ENCODE measurements at regions not wholly inside any gene's neighbourhood (a gene's known extent, or its start where the extent isn't known, plus 50 kb on each side); places are given as distances from the start of the nearest gene placed in this dataset.

- H3K4me1 Mint-ChIP-seq (ENCODE audit: low read depth) = no peaks in the 10 kb centered on the region
- H3K36me3 Mint-ChIP-seq (ENCODE audit: low read depth) = no peaks in the 10 kb centered on the region
- H3K4me3 Mint-ChIP-seq = no peak overlapping the region
Measured at GRCh38 chr6:23989885-23990533, 136.0 kb upstream of the NRSN1 start.

GRCh38 chr6:23994013-23994412, 132.0 kb upstream of the NRSN1 start:
- Mint-ChIP-seq H3K4me3 (no peak overlapping the region), H3K9me3 (no peaks in the 10 kb centered on the region), H3K36me3 (ENCODE audit: low read depth) (no peaks in the 10 kb centered on the region), H3K4me1 (ENCODE audit: low read depth) (no peaks in the 10 kb centered on the region), H3K27me3 (ENCODE audit: low read depth) (no peaks in the 10 kb centered on the region), H3K27ac (no peak overlapping the region)

More at GRCh38 chr6:23989885-23990533, 136.0 kb upstream of the NRSN1 start:
- H3K27ac Mint-ChIP-seq = no peak overlapping the region
- no peaks in the 10 kb centered on the region for H3K9me3 Mint-ChIP-seq
- H3K27me3 Mint-ChIP-seq (ENCODE audit: low read depth) = no peaks in the 10 kb centered on the region

- no peaks in the 10 kb centered on the region for H3K4me1 Mint-ChIP-seq (ENCODE audit: low read depth)
- no peaks in the 10 kb centered on the region for H3K27me3 Mint-ChIP-seq (ENCODE audit: low read depth)
- no peak overlapping the region for H3K27ac Mint-ChIP-seq
- H3K36me3 Mint-ChIP-seq (ENCODE audit: low read depth) = no peaks in the 10 kb centered on the region
- no peak overlapping the region for H3K4me3 Mint-ChIP-seq
- no peaks in the 10 kb centered on the region for H3K9me3 Mint-ChIP-seq
Measured at GRCh38 chr6:24004062-24004461, 122.0 kb upstream of the NRSN1 start.

- Mint-ChIP-seq H3K4me1 (ENCODE audit: low read depth) (no peaks in the 10 kb centered on the region), H3K4me3 (no peak overlapping the region), H3K27ac (no peak overlapping the region), H3K27me3 (ENCODE audit: low read depth) (no peaks in the 10 kb centered on the region), H3K36me3 (ENCODE audit: low read depth) (no peaks in the 10 kb centered on the region), H3K9me3 (no peaks in the 10 kb centered on the region)
Measured at GRCh38 chr6:24004659-24005058, 121.4 kb upstream of the NRSN1 start.

GRCh38 chr6:24006254-24006653, 119.8 kb upstream of the NRSN1 start:
- no peaks in the 10 kb centered on the region for H3K27me3 Mint-ChIP-seq (ENCODE audit: low read depth)
- no peaks in the 10 kb centered on the region for H3K36me3 Mint-ChIP-seq (ENCODE audit: low read depth)
- peaks cover 2% of the 10 kb centered on the region for H3K9me3 Mint-ChIP-seq
- H3K27ac Mint-ChIP-seq = no peak overlapping the region
- no peak overlapping the region for H3K4me3 Mint-ChIP-seq
- H3K4me1 Mint-ChIP-seq (ENCODE audit: low read depth) = no peaks in the 10 kb centered on the region

- H3K36me3 Mint-ChIP-seq (ENCODE audit: low read depth) = no peaks in the 10 kb centered on the region
- no peak overlapping the region for H3K27ac Mint-ChIP-seq
- no peak overlapping the region for H3K4me3 Mint-ChIP-seq
- H3K4me1 Mint-ChIP-seq (ENCODE audit: low read depth) = no peaks in the 10 kb centered on the region
- peaks cover 3% of the 10 kb centered on the region for H3K9me3 Mint-ChIP-seq
- H3K27me3 Mint-ChIP-seq (ENCODE audit: low read depth) = no peaks in the 10 kb centered on the region
Measured at GRCh38 chr6:24009319-24009718, 116.7 kb upstream of the NRSN1 start.

- no peaks in the 10 kb centered on the region for H3K4me1 Mint-ChIP-seq (ENCODE audit: low read depth)
- no peaks in the 10 kb centered on the region for H3K27me3 Mint-ChIP-seq (ENCODE audit: low read depth)
- H3K27ac Mint-ChIP-seq = no peak overlapping the region
- no peak overlapping the region for H3K4me3 Mint-ChIP-seq
- no peaks in the 10 kb centered on the region for H3K36me3 Mint-ChIP-seq (ENCODE audit: low read depth)
- H3K9me3 Mint-ChIP-seq = peaks cover 3% of the 10 kb centered on the region
Measured at GRCh38 chr6:24010133-24010532, 115.9 kb upstream of the NRSN1 start.

- H3K27me3 Mint-ChIP-seq (ENCODE audit: low read depth) = no peaks in the 10 kb centered on the region
- no peaks in the 10 kb centered on the region for H3K4me1 Mint-ChIP-seq (ENCODE audit: low read depth)
- H3K27ac Mint-ChIP-seq = no peak overlapping the region
- H3K36me3 Mint-ChIP-seq (ENCODE audit: low read depth) = no peaks in the 10 kb centered on the region
- H3K9me3 Mint-ChIP-seq = peaks cover 1% of the 10 kb centered on the region
- no peak overlapping the region for H3K4me3 Mint-ChIP-seq
Measured at GRCh38 chr6:24016286-24016685, 109.7 kb upstream of the NRSN1 start.

GRCh38 chr6:24016857-24017256, 109.2 kb upstream of the NRSN1 start:
- no peaks in the 10 kb centered on the region for H3K36me3 Mint-ChIP-seq (ENCODE audit: low read depth)
- H3K27me3 Mint-ChIP-seq (ENCODE audit: low read depth) = no peaks in the 10 kb centered on the region
- H3K4me1 Mint-ChIP-seq (ENCODE audit: low read depth) = no peaks in the 10 kb centered on the region
- H3K27ac Mint-ChIP-seq = no peak overlapping the region
- H3K4me3 Mint-ChIP-seq = no peak overlapping the region
- no peaks in the 10 kb centered on the region for H3K9me3 Mint-ChIP-seq

- H3K27ac Mint-ChIP-seq = no peak overlapping the region
- no peak overlapping the region for H3K4me3 Mint-ChIP-seq
- no peaks in the 10 kb centered on the region for H3K27me3 Mint-ChIP-seq (ENCODE audit: low read depth)
Measured at GRCh38 chr6:24019393-24019792, 106.6 kb upstream of the NRSN1 start.

GRCh38 chr6:24019830-24020229, 106.2 kb upstream of the NRSN1 start:
- H3K27me3 Mint-ChIP-seq (ENCODE audit: low read depth) = no peaks in the 10 kb centered on the region
- no peak overlapping the region for H3K4me3 Mint-ChIP-seq
- no peaks in the 10 kb centered on the region for H3K9me3 Mint-ChIP-seq
- no peak overlapping the region for H3K27ac Mint-ChIP-seq
- no peaks in the 10 kb centered on the region for H3K4me1 Mint-ChIP-seq (ENCODE audit: low read depth)
- no peaks in the 10 kb centered on the region for H3K36me3 Mint-ChIP-seq (ENCODE audit: low read depth)

More at GRCh38 chr6:24019393-24019792, 106.6 kb upstream of the NRSN1 start:
- Mint-ChIP-seq H3K9me3 (no peaks in the 10 kb centered on the region), H3K36me3 (ENCODE audit: low read depth) (no peaks in the 10 kb centered on the region), H3K4me1 (ENCODE audit: low read depth) (no peaks in the 10 kb centered on the region)

GRCh38 chr6:24026050-24026449, 100.0 kb upstream of the NRSN1 start:
- H3K36me3 Mint-ChIP-seq (ENCODE audit: low read depth) = no peaks in the 10 kb centered on the region
- H3K4me3 Mint-ChIP-seq = no peak overlapping the region
- no peaks in the 10 kb centered on the region for H3K27me3 Mint-ChIP-seq (ENCODE audit: low read depth)
- no peak overlapping the region for H3K27ac Mint-ChIP-seq
- no peaks in the 10 kb centered on the region for H3K4me1 Mint-ChIP-seq (ENCODE audit: low read depth)
- H3K9me3 Mint-ChIP-seq = peaks cover 4% of the 10 kb centered on the region

GRCh38 chr6:24031496-24031895, 94.5 kb upstream of the NRSN1 start:
- Mint-ChIP-seq H3K9me3 (peaks cover 12% of the 10 kb centered on the region), H3K4me1 (ENCODE audit: low read depth) (no peaks in the 10 kb centered on the region), H3K4me3 (no peak overlapping the region), H3K36me3 (ENCODE audit: low read depth) (no peaks in the 10 kb centered on the region), H3K27ac (no peak overlapping the region), H3K27me3 (ENCODE audit: low read depth) (no peaks in the 10 kb centered on the region)

GRCh38 chr6:24032896-24033688, 92.9 kb upstream of the NRSN1 start:
- no peak overlapping the region for H3K27ac Mint-ChIP-seq
- no peak overlapping the region for H3K4me3 Mint-ChIP-seq
- H3K36me3 Mint-ChIP-seq (ENCODE audit: low read depth) = no peaks in the 10 kb centered on the region
- no peaks in the 10 kb centered on the region for H3K4me1 Mint-ChIP-seq (ENCODE audit: low read depth)
- H3K9me3 Mint-ChIP-seq = peaks cover 12% of the 10 kb centered on the region
- H3K27me3 Mint-ChIP-seq (ENCODE audit: low read depth) = no peaks in the 10 kb centered on the region

GRCh38 chr6:24043848-24044247, 82.2 kb upstream of the NRSN1 start:
- no peak overlapping the region for H3K27ac Mint-ChIP-seq
- H3K27me3 Mint-ChIP-seq (ENCODE audit: low read depth) = no peaks in the 10 kb centered on the region
- no peak overlapping the region for H3K4me3 Mint-ChIP-seq
- H3K4me1 Mint-ChIP-seq (ENCODE audit: low read depth) = no peaks in the 10 kb centered on the region
- no peaks in the 10 kb centered on the region for H3K36me3 Mint-ChIP-seq (ENCODE audit: low read depth)
- H3K9me3 Mint-ChIP-seq = peaks cover 7% of the 10 kb centered on the region
